Erythroblast (primary cell): ENCODE measurements at regions not wholly inside any gene's neighbourhood (a gene's known extent, or its start where the extent isn't known, plus 50 kb on each side); places are given as distances from the start of the nearest gene placed in this dataset.

ENCODE experiments used
- GATA1 ChIP-seq: IDR thresholded peaks from 2 replicates; pipeline ENCODE4 v1.6.1; 2011; ENCODE audit warnings: low read depth, mild to moderate bottlenecking, control low read depth, low read length, moderate library complexity
- POLR2A ChIP-seq: IDR thresholded peaks from 2 replicates; pipeline ENCODE4 v1.6.1; 2011; ENCODE audit warnings: mild to moderate bottlenecking, low read length

DNA sequence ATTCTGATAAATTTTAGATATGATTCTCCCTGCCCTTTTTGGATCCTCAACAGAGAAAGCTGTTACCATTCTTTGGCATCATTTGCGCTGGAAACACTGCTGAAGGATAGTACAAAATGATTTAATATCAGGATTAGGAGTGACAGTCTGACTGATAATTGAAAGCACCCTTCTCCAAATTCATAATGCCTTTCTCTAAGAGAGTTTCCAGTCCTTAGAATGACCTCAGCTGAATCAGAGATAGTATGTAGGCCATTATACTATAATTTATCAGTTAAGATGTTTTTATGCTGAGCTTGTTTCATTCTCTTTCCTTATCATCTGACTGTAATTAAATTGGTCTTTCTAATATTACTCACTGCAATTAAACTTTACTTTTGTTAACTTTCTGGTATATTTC is 166.7 kb downstream of the ZNF326 start:
- TF ChIP-seq POLR2A (no peak), GATA1 (no peak)
